Smooth muscle cell (in vitro differentiated cells): ENCODE measurements at regions not wholly inside any gene's neighbourhood (a gene's known extent, or its start where the extent isn't known, plus 50 kb on each side); places are given as distances from the start of the nearest gene placed in this dataset.

ENCODE experiments used
- DNase-seq: peaks from one replicate; lab custom pipeline; 2025; ENCODE audit not compliant: unreplicated experiment; lab: John Stamatoyannopoulos, UW
- H2AFZ ChIP-seq: fragments of 200-600 bp; sonication (generic); 2 replicates; pipeline ENCODE4 v1.6.0; 2016; ENCODE audit warnings: antibody characterized with exemption, low read depth, mild to moderate bottlenecking
- H3F3A ChIP-seq: fragments of 200-600 bp; sonication (generic); 2 replicates; pipeline ENCODE4 v1.6.0; 2017; ENCODE audit warnings: antibody characterized with exemption, low read depth
- H3K27ac ChIP-seq: fragments of 200-600 bp; sonication (generic); 2 replicates; pipeline ENCODE4 v1.5.1; 2016; ENCODE audit warnings: low read depth, mild to moderate bottlenecking
- H3K27me3 ChIP-seq: fragments of 200-600 bp; sonication (generic); 2 replicates; pipeline ENCODE4 v1.6.1; 2016; ENCODE audit warnings: low read depth, mild to moderate bottlenecking
- H3K36me3 ChIP-seq: fragments of 200-600 bp; sonication (generic); 2 replicates; pipeline ENCODE4 v1.5.1; 2016; ENCODE audit warnings: low read depth
- H3K4me1 ChIP-seq: fragments of 200-600 bp; sonication (generic); 2 replicates; pipeline ENCODE4 v1.5.1; 2016; ENCODE audit warnings: low read depth
- H3K4me2 ChIP-seq: fragments of 200-600 bp; sonication (generic); 2 replicates; pipeline ENCODE4 v1.6.0; 2016; ENCODE audit warnings: mild to moderate bottlenecking
- H3K4me3 ChIP-seq: fragments of 200-600 bp; sonication (generic); 2 replicates; pipeline ENCODE4 v1.5.1; 2016; ENCODE audit warnings: mild to moderate bottlenecking
- H3K79me2 ChIP-seq: fragments of 200-600 bp; sonication (generic); 2 replicates; pipeline ENCODE4 v1.6.0; 2016; ENCODE audit warnings: low read depth, mild to moderate bottlenecking
- H3K9ac ChIP-seq: fragments of 200-600 bp; sonication (generic); 2 replicates; pipeline ENCODE4 v1.6.0; 2016; ENCODE audit warnings: low read depth
- H3K9me3 ChIP-seq: fragments of 200-600 bp; sonication (generic); replicated peaks from 2 replicates; pipeline ENCODE4 v1.5.1; 2016; ENCODE audit warnings: low read depth
- H4K20me1 ChIP-seq: fragments of 200-600 bp; sonication (generic); 2 replicates; pipeline ENCODE4 v1.6.0; 2016; ENCODE audit warnings: low read depth
- CTCF ChIP-seq: fragments of 200-600 bp; sonication (generic); IDR thresholded peaks from 2 replicates; pipeline ENCODE4 v1.5.1; 2017; ENCODE audit warnings: borderline replicate concordance, mild to moderate bottlenecking, antibody characterized with exemption; ENCODE audit not compliant: insufficient read depth, poor library complexity, severe bottlenecking
- WGBS: methylation state at CpG from one replicate; pipeline ENCODE4 v1.1.7; 2016; ENCODE audit warnings: low lambda C conversion rate; 5-methylcytosine and 5-hydroxymethylcytosine counted together

DNA sequence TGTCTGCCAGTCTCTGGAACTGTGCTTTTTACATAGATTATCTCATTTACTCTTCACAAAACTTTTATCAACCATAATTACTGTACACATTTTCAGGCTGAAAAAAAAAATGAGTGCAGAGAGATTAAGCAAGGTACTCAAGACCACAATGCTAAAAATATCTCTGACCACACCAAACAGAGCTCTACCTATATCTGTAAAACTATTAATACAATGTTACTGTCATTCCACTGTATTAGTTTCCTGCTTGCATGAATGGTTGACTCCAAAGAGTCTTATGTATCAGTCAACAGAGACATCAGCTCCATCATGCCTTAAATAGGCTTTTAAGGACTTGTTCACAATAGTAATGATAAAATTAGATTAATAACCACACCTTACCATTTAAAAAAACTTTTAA, 134.7 kb upstream of the CCDC150 start:
- H2AFZ ChIP-seq, result no peak overlapping the region
- TF ChIP-seq CTCF, result no peak
- H3K9ac ChIP-seq, result no peak overlapping the region
- H3K4me2 ChIP-seq, result no peak overlapping the region
- no peak overlapping the region for H3K27ac ChIP-seq
- H4K20me1 ChIP-seq, result no peaks in the 10 kb centered on the region
- no peaks in the 10 kb centered on the region for H3F3A ChIP-seq
- H3K4me1 ChIP-seq, result no peaks in the 10 kb centered on the region
- no peaks in the 10 kb centered on the region for H3K36me3 ChIP-seq
- DNase-seq, result no peak
- H3K9me3 ChIP-seq, result no peaks in the 10 kb centered on the region
- H3K79me2 ChIP-seq, result peaks cover 4% of the 10 kb centered on the region
- no peak overlapping the region for H3K4me3 ChIP-seq
- no peaks in the 10 kb centered on the region for H3K27me3 ChIP-seq

DNA sequence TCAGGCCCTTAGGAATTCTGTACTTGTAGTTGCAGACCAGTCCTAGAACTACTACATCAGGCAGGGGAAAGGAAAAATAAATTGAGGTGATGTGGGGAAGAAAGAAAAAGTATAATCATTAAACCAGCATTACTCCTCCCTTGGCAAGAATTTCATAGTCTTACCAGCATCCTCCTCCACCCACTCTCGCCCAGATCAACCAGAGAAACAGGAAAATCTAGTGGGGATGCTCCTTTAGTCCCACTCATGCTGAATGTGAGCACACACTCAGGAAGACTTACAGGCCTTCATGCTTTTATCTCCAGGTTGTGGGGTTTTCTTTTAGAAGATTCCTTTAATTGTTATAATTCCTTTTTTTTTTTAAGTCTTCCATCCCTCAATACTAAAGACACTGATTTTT, 129.3 kb upstream of the CCDC150 start:
- Histone ChIP-seq H3K27me3 (no peaks in the 10 kb centered on the region), H2AFZ (no peak overlapping the region), H3K4me3 (no peak overlapping the region), H3F3A (no peaks in the 10 kb centered on the region), H3K27ac (no peak overlapping the region), H3K4me2 (no peak overlapping the region), H3K9me3 (no peaks in the 10 kb centered on the region), H3K9ac (no peak overlapping the region), H4K20me1 (peaks cover 3% of the 10 kb centered on the region), H3K79me2 (peaks cover 7% of the 10 kb centered on the region), H3K4me1 (no peaks in the 10 kb centered on the region), H3K36me3 (no peaks in the 10 kb centered on the region)
- TF ChIP-seq CTCF, result no peak
- WGBS, result 83% methylated on average over 1 of the region's 1 CpG
- DNase-seq, result no peak

GRCh38 chr2:196511258-196512168, 128.0 kb upstream of the CCDC150 start:
- Histone ChIP-seq H3K79me2 (peaks cover 7% of the 10 kb centered on the region), H3K27me3 (no peaks in the 10 kb centered on the region), H3K4me2 (no peak overlapping the region), H3K4me3 (no peak overlapping the region), H3K9me3 (no peaks in the 10 kb centered on the region), H3K27ac (no peak overlapping the region), H4K20me1 (peaks cover 3% of the 10 kb centered on the region), H3K4me1 (no peaks in the 10 kb centered on the region), H3F3A (no peaks in the 10 kb centered on the region), H3K36me3 (no peaks in the 10 kb centered on the region), H3K9ac (no peak overlapping the region), H2AFZ (no peak overlapping the region)
- 92% methylated on average over 3 of the region's 3 CpGs for WGBS
- TF ChIP-seq CTCF, result no peak
- DNase-seq, result no peak
